Ishikawa (cell line): ENCODE measurements at regions not wholly inside any gene's neighbourhood (a gene's known extent, or its start where the extent isn't known, plus 50 kb on each side); places are given as distances from the start of the nearest gene placed in this dataset.

Source experiments
- CEBPB ChIP-seq: IDR thresholded peaks from 2 replicates; pipeline ENCODE4 v1.6.1; 2012
- CREB1 ChIP-seq: IDR thresholded peaks from 2 replicates; pipeline ENCODE4 v1.6.1; 2012; ENCODE audit warnings: low read depth
- EGR1 ChIP-seq: IDR thresholded peaks from 2 replicates; pipeline ENCODE4 v1.6.1; 2012
- EP300 ChIP-seq: IDR thresholded peaks from 2 replicates; pipeline ENCODE4 v1.6.1; 2012; ENCODE audit warnings: borderline replicate concordance
- FOXM1 ChIP-seq: IDR thresholded peaks from 2 replicates; pipeline ENCODE4 v1.6.1; 2012; ENCODE audit warnings: low read depth, borderline replicate concordance
- NFIC ChIP-seq: IDR thresholded peaks from 2 replicates; pipeline ENCODE4 v1.6.1; 2012
- RAD21 ChIP-seq: IDR thresholded peaks from 2 replicates; pipeline ENCODE4 v1.6.1; 2012; ENCODE audit warnings: low read depth
- TAF1 ChIP-seq: IDR thresholded peaks from 2 replicates; pipeline ENCODE4 v1.6.1; 2012; ENCODE audit warnings: low read depth, mild to moderate bottlenecking
- TCF12 ChIP-seq: IDR thresholded peaks from 2 replicates; pipeline ENCODE4 v1.6.1; 2012; ENCODE audit warnings: low read depth
- TEAD4 ChIP-seq: IDR thresholded peaks from 2 replicates; pipeline ENCODE4 v1.6.1; 2012
- YY1 ChIP-seq: IDR thresholded peaks from 2 replicates; pipeline ENCODE4 v1.6.1; 2012; ENCODE audit warnings: low read depth
- ZBTB7A ChIP-seq: IDR thresholded peaks from 2 replicates; pipeline ENCODE4 v1.6.1; 2012; ENCODE audit warnings: low read depth
- TF ChIP-seq, protein P1 (sequence below): IDR thresholded peaks from 2 replicates; pipeline ENCODE4 v1.6.1; 2012; ENCODE audit warnings: low read depth, mild to moderate bottlenecking
- TF ChIP-seq, protein P2 (sequence below): IDR thresholded peaks from 2 replicates; pipeline ENCODE4 v1.6.1; 2012
- TF ChIP-seq, protein P3 (sequence below): IDR thresholded peaks from 2 replicates; pipeline ENCODE4 v1.6.1; 2012

GRCh38 chr3:24741506-24741905, 246.9 kb upstream of the THRB start:
- TF ChIP-seq TEAD4 (no peak), FOXM1 (no peak), NFIC (no peak), TCF12 (no peak), YY1 (no peak), CEBPB (no peak)
- TF ChIP-seq, protein P1, sequence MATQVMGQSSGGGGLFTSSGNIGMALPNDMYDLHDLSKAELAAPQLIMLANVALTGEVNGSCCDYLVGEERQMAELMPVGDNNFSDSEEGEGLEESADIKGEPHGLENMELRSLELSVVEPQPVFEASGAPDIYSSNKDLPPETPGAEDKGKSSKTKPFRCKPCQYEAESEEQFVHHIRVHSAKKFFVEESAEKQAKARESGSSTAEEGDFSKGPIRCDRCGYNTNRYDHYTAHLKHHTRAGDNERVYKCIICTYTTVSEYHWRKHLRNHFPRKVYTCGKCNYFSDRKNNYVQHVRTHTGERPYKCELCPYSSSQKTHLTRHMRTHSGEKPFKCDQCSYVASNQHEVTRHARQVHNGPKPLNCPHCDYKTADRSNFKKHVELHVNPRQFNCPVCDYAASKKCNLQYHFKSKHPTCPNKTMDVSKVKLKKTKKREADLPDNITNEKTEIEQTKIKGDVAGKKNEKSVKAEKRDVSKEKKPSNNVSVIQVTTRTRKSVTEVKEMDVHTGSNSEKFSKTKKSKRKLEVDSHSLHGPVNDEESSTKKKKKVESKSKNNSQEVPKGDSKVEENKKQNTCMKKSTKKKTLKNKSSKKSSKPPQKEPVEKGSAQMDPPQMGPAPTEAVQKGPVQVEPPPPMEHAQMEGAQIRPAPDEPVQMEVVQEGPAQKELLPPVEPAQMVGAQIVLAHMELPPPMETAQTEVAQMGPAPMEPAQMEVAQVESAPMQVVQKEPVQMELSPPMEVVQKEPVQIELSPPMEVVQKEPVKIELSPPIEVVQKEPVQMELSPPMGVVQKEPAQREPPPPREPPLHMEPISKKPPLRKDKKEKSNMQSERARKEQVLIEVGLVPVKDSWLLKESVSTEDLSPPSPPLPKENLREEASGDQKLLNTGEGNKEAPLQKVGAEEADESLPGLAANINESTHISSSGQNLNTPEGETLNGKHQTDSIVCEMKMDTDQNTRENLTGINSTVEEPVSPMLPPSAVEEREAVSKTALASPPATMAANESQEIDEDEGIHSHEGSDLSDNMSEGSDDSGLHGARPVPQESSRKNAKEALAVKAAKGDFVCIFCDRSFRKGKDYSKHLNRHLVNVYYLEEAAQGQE, result no peak
- TF ChIP-seq, protein P2, sequence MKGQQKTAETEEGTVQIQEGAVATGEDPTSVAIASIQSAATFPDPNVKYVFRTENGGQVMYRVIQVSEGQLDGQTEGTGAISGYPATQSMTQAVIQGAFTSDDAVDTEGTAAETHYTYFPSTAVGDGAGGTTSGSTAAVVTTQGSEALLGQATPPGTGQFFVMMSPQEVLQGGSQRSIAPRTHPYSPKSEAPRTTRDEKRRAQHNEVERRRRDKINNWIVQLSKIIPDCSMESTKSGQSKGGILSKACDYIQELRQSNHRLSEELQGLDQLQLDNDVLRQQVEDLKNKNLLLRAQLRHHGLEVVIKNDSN, result no peak

DNA sequence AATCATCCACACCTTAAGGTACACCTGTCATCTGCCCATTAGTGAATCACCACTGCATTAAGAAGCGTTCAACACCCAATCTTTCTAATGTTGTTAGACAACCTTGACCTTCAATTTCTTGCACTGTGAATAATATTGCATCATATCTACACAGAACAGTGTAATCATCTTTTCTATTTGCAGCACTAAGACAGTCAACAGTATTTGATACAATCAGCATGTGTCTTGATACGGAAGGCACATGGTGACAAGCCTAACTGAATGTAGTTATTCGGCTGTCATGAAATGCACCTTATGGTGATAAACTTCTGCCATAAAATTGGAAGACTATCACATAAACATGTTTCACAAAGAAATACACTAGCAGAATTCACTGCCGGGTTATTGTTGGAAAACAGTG, 253.9 kb upstream of the THRB start:
- TF ChIP-seq TCF12, result no peak
- TF ChIP-seq ZBTB7A, result no peak
- TF ChIP-seq, protein P3, sequence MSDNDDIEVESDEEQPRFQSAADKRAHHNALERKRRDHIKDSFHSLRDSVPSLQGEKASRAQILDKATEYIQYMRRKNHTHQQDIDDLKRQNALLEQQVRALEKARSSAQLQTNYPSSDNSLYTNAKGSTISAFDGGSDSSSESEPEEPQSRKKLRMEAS, result no peak
- TF ChIP-seq NFIC, result no peak
- TF ChIP-seq TEAD4, result no peak
- TF ChIP-seq, protein P2, result no peak

GRCh38 chr3:24751020-24751419, 256.4 kb upstream of the THRB start:
- TF ChIP-seq, protein P3, result no peak

GRCh38 chr3:24756101-24756888, 261.6 kb upstream of the THRB start:
- TF ChIP-seq TCF12 (no peak), TEAD4 (no peak), RAD21 (no peak), CREB1 (no peak), ZBTB7A (no peak), EGR1 (no peak)
- TF ChIP-seq, protein P1, result no peak

GRCh38 chr3:24763393-24763792, 268.7 kb upstream of the THRB start:
- TF ChIP-seq TCF12 (no peak), EP300 (no peak)

DNA sequence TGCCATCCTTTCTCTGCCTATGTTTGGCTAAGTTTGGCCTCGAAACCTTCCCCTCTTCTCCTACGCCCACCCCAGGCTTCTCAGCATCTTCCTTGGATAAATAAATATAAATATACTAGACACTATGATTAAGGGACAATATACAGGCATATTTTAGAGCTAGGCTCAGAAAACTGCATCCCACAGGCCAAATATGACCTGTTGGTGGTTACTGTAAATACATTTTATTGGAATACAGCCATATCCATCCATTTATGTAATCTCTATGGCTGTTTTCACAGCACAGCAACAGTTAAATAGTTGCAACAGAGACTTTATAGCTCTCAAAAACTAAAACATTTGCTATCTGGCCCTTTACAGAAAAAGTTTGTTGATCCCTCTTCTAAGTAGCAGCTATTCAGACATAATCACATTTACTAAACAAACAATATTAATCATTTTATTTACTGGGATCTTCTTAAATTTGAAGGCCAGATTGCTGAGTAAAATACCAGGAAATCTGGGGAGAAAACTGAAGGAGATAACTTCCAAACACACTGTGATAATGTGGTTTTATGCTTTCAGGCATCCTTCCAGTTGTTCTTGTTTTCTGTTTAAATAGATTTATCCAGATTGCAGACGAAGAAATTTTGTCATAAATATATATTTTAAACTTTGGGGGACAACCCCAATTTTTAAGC, 269.7 kb upstream of the THRB start:
- TF ChIP-seq TCF12 (no peak), YY1 (no peak), ZBTB7A (no peak), NFIC (no peak), FOXM1 (no peak), RAD21 (no peak)
- TF ChIP-seq, protein P3, result no peak

- TF ChIP-seq CREB1 (no peak), RAD21 (no peak), TEAD4 (no peak), CEBPB (no peak), EP300 (no peak), EGR1 (no peak), TCF12 (no peak), NFIC (no peak), TAF1 (no peak), FOXM1 (no peak), ZBTB7A (no peak), YY1 (no peak)
- TF ChIP-seq, protein P3, result no peak
- TF ChIP-seq, protein P2, result no peak
- TF ChIP-seq, protein P1, result no peak
These were observed 270.7 kb upstream of the THRB start for GRCh38 chr3:24765399-24765798.
